ENCODE measurements at regions not wholly inside any gene's neighbourhood (a gene's known extent, or its start where the extent isn't known, plus 50 kb on each side); places are given as distances from the start of the nearest gene placed in this dataset.
A peak's percentile ranks its signal among the peaks of the same experiment; 100 is the strongest.

DNA sequence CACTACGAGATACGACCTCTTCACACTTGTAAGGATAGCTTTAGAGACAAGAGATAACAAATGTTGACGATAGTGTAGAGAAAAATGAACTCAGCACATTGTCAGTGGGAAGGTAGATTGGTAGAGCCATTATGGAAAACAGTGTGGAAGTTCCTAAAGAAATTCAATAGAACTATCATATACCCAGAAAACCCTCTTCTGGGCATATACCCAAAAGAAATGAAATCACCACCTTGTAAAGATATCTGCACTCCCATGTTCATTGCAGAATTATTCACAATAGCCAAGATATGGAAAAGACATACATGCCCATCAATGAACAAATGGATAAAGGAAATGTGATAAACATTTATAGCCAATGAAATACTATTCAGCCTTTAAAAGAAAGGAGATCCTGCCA lies 499.8 kb upstream of the TBX3 start:
- H3K4me3 ChIP-seq = no peak overlapping the region
- 89 to 93% methylated on average over 3 of the region's 3 CpGs for WGBS, 2 donors (ENCODE audit: low coverage in 1 of 2)
- in situ Hi-C loops (cut with MboI; ENCODE audit: low pct_ligation_motif_present in 1 of 4, low pct_unique_long_range_greater_than_20kb in 1 of 4, low sequenced_read_pairs in 3 of 4) = no loop called here
- H3K27ac ChIP-seq = no peak overlapping the region
- no peaks in the 10 kb centered on the region for H3K27me3 ChIP-seq
- intact Hi-C loops (cut with DNase I; ENCODE audit: low total_unique reads) = no loop called here
- no peak for DNase-seq
- TF ChIP-seq POLR2A (IDR thresholded peaks at IDR 0.05) = no peak
- TF ChIP-seq EP300 (IDR thresholded peaks at IDR 0.05; ENCODE audit: low read depth) = no peak
- TF ChIP-seq, protein P1, sequence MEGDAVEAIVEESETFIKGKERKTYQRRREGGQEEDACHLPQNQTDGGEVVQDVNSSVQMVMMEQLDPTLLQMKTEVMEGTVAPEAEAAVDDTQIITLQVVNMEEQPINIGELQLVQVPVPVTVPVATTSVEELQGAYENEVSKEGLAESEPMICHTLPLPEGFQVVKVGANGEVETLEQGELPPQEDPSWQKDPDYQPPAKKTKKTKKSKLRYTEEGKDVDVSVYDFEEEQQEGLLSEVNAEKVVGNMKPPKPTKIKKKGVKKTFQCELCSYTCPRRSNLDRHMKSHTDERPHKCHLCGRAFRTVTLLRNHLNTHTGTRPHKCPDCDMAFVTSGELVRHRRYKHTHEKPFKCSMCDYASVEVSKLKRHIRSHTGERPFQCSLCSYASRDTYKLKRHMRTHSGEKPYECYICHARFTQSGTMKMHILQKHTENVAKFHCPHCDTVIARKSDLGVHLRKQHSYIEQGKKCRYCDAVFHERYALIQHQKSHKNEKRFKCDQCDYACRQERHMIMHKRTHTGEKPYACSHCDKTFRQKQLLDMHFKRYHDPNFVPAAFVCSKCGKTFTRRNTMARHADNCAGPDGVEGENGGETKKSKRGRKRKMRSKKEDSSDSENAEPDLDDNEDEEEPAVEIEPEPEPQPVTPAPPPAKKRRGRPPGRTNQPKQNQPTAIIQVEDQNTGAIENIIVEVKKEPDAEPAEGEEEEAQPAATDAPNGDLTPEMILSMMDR (IDR thresholded peaks at IDR 0.05) = no peak
- TF ChIP-seq POLR2AphosphoS5 (IDR thresholded peaks at IDR 0.05) = no peak
- no peaks in the 10 kb centered on the region for H3K4me1 ChIP-seq
- H3K36me3 ChIP-seq = no peaks in the 10 kb centered on the region
- no peaks in the 10 kb centered on the region for H3K9me3 ChIP-seq

GRCh38 chr12:115177899-115178298 lies 493.9 kb upstream of the TBX3 start:
- TF ChIP-seq POLR2AphosphoS5 (IDR thresholded peaks at IDR 0.05) (no peak), EP300 (IDR thresholded peaks at IDR 0.05; ENCODE audit: low read depth) (no peak), POLR2A (IDR thresholded peaks at IDR 0.05) (no peak)
- TF ChIP-seq, protein P1 (IDR thresholded peaks at IDR 0.05) = no peak
- 92 to 95% methylated on average over 6 of the region's 6 CpGs for WGBS, 2 donors (ENCODE audit: low coverage in 1 of 2)
- Histone ChIP-seq H3K27me3 (no peaks in the 10 kb centered on the region), H3K27ac (no peak overlapping the region), H3K4me3 (no peak overlapping the region), H3K4me1 (no peaks in the 10 kb centered on the region), H3K9me3 (no peaks in the 10 kb centered on the region), H3K36me3 (no peaks in the 10 kb centered on the region)
- no peak for DNase-seq
- intact Hi-C loops (cut with DNase I; ENCODE audit: low total_unique reads) = no loop called here
- in situ Hi-C loops (cut with MboI; ENCODE audit: low pct_ligation_motif_present in 1 of 4, low pct_unique_long_range_greater_than_20kb in 1 of 4, low sequenced_read_pairs in 3 of 4) = no loop called here

- 56 to 71% methylated on average over 2 to 3 of the region's 3 CpGs for WGBS, 2 donors (ENCODE audit: low coverage in 1 of 2)
- Histone ChIP-seq H3K36me3 (no peaks in the 10 kb centered on the region), H3K27me3 (no peaks in the 10 kb centered on the region), H3K4me1 (no peaks in the 10 kb centered on the region), H3K4me3 (no peak overlapping the region), H3K27ac (no peak overlapping the region), H3K9me3 (no peaks in the 10 kb centered on the region)
- in situ Hi-C loops (cut with MboI; ENCODE audit: low pct_ligation_motif_present in 1 of 4, low pct_unique_long_range_greater_than_20kb in 1 of 4, low sequenced_read_pairs in 3 of 4) = no loop called here
- TF ChIP-seq POLR2A (IDR thresholded peaks at IDR 0.05) (no peak), POLR2AphosphoS5 (IDR thresholded peaks at IDR 0.05) (no peak), EP300 (IDR thresholded peaks at IDR 0.05; ENCODE audit: low read depth) (no peak)
- TF ChIP-seq, protein P1 (IDR thresholded peaks at IDR 0.05) = no peak
- no peak for DNase-seq
- intact Hi-C loops (cut with DNase I; ENCODE audit: low total_unique reads) = no loop called here
Measured at GRCh38 chr12:115176741-115177400, 492.9 kb upstream of the TBX3 start.

GRCh38 chr12:115174920-115175319 lies 490.9 kb upstream of the TBX3 start:
- TF ChIP-seq, protein P1 (IDR thresholded peaks at IDR 0.05) = no peak
- TF ChIP-seq POLR2AphosphoS5 (IDR thresholded peaks at IDR 0.05) = peak in 2 of 3 donors; percentile 24 to 54
- TF ChIP-seq EP300 (IDR thresholded peaks at IDR 0.05; ENCODE audit: low read depth) = no peak
- Histone ChIP-seq H3K9me3 (no peaks in the 10 kb centered on the region), H3K27me3 (no peaks in the 10 kb centered on the region), H3K4me1 (no peaks in the 10 kb centered on the region), H3K27ac (no peak overlapping the region), H3K4me3 (no peak overlapping the region), H3K36me3 (no peaks in the 10 kb centered on the region)
- 33 to 75% methylated on average over 3 to 12 of the region's 12 CpGs for WGBS, 2 donors (ENCODE audit: low coverage in 1 of 2)
- intact Hi-C loops (cut with DNase I; ENCODE audit: low total_unique reads) = no loop called here
- in situ Hi-C loops (cut with MboI; ENCODE audit: low pct_ligation_motif_present in 1 of 4, low pct_unique_long_range_greater_than_20kb in 1 of 4, low sequenced_read_pairs in 3 of 4) = no loop called here
- no peak for DNase-seq
